NCI-H146 treated with DMSO at 0.1 percent for 48 hours (cell line): ENCODE measurements at regions not wholly inside any gene's neighbourhood (a gene's known extent, or its start where the extent isn't known, plus 50 kb on each side); places are given as distances from the start of the nearest gene placed in this dataset.

Experiments
- DNase-seq: peaks from one replicate; lab custom pipeline; 2025; ENCODE audit not compliant: unreplicated experiment; lab: John Stamatoyannopoulos, UW

DNA sequence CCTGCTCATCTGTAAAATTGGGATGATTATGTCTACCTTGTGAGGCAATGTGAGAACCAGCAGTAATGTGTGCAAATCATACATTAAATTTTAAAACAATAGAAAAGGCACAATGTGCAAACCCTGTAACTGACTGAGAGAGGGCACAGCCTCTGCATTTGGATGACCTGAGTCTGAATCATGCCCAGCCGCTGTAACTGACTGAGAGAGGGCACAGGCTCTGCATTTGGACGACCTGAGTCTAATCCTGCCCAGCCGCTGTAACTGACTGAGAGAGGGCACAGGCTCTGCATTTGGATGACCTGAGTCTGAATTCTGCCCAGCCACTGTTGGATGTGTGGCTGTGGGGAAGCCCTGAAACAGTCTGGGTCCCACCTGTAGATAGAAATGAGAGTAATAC is 351.5 kb upstream of the SHH start:
- DNase-seq, result no peak

GRCh38 chr7:156162451-156162850 is 350.2 kb upstream of the SHH start:
- no peak for DNase-seq

- DNase-seq, result no peak
Measured at GRCh38 chr7:156160811-156161210, 348.5 kb upstream of the SHH start.

DNA sequence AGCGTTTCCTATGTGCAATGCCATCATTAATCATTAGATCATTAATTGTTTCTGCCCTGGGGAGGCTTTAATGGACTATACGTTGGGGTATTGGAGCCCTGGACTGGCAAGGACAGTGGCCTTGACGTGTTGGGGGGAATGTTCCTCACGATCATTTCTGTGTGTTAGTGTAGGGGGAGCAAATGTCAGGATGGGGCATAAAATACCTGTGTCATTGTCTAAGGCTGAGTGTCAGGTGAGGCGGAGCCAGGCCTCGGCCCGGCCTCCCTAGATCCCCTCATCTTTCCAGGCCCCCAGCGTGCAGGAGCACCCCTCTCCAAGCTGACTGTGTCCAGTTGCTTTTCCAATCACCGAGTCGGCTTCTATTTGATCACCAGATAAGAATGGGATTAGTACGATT is 346.4 kb upstream of the SHH start:
- DNase-seq, result no peak

DNA sequence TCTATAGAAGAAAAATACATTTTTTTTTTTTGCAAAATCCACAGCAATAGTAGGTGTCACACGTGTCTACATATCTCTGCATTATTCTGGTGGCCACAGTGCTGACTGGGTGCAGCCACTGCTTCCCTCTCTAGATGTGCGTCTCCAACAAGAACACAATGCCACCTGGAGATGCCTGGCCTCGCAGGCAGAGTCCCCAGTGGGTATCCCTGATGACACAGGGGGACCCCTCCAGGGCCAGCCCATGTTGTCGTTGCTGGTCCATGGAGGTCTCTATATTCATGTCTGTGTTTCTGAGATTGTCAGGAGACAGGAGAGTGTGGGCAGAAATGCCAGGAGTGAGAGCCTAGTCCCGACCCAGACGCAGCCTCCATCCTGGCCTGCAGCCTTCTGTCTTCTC is 345.9 kb upstream of the SHH start:
- DNase-seq, result no peak

DNA sequence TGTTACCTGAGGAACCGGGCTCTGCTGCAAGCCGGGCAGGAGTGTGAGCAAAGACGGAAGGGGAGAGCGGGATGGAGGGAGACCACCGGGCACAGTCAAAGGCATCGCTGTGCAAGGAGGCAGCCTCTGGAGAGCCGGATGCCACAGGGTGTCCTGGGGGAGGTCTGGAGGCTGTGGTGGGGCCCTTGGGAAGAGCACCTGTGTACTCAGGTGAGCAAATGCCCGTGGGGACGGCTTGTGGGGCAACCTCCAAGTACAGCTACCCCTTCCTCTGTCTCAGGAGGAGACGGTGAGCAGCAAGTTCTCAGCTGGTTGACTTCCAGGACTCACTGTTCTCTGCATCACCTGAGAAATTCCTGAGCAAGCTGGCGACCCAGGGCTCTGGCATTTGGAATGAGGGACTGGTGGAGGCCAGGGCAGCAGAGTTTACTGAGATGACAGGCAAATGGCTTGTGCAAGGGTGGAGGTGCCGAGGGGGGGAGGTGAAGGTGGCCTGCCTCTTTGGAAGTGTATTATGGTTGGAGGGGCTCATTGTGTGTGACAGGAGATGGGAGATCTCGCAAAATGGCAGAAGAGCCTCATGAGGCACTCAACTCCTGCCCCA is 345.2 kb upstream of the SHH start:
- DNase-seq, result no peak

DNA sequence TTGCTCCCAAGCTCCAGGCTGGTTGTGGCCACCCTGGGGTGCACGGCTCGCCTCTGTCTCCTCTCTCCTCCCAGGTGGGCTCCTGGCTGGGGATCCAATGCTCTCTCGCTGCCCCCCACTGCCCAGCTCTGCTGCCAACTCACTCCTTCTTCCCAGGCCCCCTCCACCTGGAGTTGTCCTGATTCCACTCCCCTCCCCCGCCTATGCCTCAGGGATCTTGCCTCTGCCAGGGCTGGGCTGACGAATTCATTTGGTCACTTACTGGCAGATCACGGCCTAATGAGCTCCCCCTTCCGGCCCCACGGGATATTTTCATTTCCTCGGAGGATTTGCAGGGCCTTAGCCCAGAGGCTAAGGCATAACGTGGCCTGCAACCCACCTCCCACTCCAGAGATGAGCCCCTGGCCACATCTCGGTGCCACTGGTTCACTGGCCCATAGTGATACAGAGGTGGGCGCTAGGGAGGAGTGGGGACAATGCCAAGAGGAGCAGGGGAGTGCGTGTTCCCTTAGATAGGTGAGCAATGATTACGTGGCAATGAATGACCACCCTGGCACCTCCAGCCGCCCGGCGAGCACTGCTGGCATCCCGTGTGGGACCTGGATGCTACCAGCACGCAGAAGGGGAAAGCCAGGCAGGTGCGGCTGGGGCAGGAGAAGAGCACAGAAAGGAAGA is 344.6 kb upstream of the SHH start:
- no peak for DNase-seq

DNA sequence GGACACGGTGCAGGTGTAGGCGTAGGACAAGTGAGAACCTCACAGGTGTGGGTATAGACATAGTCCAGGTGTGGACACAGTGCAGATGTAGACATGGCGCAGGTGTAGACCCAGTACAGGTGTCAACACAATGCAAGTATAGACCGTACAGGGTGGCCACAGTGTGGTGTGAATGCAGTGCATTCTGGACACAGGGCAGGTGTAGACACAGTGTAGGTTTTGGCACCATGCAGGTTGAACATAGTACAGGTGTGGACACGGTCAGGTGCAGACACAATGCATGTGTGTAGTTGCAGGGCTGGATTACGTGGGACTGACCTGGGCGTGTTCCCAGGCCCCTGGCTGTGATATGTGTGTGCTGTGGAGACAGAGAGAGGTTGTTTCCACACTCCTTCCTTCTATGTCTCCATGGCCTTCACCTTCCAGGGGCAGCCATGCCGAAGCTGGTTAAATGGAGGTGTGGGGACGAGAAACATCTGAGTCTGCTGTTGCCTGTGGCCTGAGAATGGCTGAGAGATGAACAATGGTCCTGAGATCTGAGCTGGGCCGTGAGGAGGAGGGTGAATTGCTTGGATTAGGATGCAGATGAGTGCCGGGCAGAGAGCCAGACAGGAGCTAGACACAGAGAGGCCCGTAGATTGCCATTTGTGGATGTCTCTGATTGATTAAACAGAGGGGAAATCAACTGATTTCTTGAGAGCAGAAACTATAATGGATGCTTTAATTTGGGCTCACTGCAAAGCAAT is 343.9 kb upstream of the SHH start:
- no peak for DNase-seq

GRCh38 chr7:156153590-156153989 is 341.3 kb upstream of the SHH start:
- DNase-seq, result no peak

GRCh38 chr7:156152390-156152789 is 340.1 kb upstream of the SHH start:
- DNase-seq, result no peak

DNA sequence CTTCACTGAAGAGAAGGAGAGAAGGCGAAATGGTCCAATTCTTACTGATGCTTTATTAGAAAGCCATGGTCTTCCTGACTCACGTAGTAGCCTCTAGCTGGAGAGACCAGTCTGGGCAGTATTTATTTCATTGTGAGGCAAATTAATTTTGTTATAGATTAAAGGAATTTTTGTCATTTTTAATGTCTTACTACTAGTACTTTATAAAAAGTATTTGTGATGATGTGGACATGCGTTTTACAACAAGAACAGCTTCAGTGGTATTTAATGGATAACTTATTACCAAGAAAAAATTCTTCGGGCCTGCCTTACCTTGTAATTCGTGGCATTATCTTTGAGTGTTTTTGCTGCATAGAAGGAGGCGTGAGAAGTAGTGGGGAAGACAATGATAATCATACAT is 339.4 kb upstream of the SHH start:
- no peak for DNase-seq

DNA sequence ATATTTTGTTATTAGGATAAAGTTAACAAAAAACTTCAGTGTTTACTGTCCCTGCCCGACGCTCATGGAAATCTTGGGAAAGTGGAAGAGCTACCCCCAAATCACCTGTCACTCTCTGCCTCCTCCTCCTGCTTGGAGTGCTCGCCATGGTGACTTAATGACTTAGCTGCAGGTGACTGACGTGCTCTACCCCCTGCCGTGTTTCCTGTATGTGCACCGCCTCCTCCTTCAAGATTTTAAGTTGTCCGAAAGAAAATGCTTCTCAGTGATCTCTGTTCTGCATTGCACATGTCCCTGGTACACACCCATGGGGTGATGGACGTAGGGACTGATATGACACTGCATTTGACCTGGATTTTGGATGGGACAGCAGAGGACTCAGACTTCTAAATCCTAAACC is 338.8 kb upstream of the SHH start:
- no peak for DNase-seq

DNA sequence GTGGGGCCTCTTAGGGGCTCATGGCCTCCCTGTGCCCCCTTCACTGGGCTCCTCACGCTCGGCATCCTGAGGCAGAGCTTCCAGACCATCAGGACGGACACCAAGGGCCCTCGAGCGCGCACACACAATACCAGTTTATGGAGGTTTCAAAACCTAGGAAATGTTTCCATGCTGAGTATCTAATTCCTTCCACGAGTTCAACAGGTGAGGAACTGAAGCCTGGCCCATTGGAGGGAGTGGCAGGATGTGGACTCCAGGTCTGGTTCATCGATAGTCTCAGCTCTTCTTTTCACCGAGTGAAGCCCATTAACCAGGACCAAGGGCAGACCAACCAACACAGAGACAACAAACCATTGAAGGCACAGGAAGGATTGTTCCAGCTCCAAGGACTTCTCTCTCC is 336.7 kb upstream of the SHH start:
- no peak for DNase-seq

DNA sequence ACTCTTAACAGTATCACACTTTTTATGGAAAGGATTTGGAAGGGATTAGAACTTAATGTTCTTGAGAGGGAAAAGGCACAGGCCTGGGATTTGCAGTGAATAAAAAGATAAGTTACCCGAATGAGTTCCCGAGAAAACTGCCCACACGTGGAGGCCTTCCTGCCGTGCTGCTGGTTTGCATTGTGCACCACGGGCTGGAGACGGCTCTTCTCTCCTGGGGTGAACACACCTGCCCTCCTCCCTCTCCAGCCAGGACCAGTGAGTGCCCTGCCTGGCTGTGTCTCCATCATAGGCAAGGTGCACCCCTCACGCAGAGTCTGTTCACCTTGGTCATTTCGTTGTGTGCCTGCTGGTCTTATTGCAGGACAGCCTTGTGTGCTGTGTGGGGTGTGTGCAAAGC is 336.3 kb upstream of the SHH start:
- no peak for DNase-seq

- DNase-seq, result no peak
Measured at GRCh38 chr7:156147756-156148504, 335.7 kb upstream of the SHH start.

DNA sequence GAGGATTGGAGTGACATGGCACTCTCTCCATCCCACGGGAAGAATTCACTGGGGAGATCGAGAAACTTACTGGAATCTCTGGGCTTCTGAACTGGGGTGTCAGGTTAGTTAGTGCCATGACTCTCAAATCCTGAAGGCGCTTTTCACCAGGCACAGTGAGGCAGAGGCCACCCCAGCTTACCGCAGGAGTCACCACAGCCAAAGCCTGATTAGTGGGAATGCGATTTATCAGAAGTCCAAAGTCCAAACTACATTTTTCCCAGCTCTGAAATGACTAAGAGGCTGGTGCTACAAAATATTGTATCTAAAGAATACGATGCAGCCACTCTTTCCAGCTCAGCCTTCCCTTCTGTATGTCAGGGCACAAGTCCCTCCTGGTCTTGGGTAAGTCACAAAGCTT is 334.8 kb upstream of the SHH start:
- DNase-seq, result no peak

DNA sequence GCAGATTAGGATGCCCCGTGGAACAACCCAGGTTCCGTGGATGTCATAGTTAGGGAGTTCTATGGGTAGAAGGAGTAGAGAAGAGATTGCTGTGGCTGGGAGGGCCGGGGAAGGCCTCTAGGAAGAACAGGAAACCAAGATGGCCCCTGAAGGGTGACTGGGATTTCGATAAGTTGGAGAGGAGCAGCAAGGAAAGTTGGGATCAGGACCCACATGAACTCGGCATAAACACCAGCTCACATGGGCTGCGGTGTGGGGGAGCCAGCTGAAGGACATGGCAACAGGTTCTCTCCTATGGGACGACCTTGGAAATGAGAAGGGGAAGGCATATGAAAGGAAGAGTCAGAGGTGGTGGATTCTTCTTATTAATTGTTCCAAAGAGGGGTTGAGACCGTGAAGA is 333.7 kb upstream of the SHH start:
- no peak for DNase-seq

DNA sequence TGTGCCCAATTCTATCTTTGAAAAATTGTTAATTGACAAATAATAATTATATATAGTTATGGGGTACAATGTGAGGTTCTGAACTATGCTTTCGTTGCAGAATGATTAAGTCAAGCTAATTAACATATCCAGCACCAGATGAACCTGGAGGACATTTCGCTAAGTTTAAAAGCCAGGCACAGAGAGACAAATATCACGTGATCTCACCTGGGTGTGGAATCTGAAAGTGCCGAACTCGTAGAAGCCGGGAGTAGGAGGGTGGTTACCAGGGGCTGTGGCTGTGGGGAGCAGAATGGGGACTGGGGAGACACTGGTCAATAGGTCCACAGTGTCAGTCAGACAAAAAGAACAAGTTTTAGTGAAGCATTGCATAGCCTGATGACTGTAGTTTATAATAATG is 332.9 kb upstream of the SHH start:
- no peak for DNase-seq

DNA sequence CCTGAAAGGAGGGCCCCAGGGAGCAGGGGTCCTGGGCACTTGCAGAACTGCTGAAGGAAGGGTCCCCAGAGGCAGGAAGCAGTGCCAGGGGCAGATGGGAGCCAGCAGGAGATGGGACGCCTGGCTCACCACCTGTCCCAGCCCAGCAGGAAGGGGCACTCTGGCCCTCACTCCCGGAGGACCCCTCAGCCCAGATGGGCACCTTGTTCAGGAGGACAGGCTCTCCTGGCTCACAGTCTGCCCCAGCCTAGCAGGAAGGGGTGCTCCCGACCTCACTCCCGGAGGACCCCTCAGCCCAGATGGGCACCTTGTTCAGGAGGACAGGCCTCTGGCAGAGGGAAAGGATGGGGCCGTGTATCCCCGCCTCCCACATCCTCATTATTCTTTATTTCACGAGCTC is 331.4 kb upstream of the SHH start:
- no peak for DNase-seq

DNA sequence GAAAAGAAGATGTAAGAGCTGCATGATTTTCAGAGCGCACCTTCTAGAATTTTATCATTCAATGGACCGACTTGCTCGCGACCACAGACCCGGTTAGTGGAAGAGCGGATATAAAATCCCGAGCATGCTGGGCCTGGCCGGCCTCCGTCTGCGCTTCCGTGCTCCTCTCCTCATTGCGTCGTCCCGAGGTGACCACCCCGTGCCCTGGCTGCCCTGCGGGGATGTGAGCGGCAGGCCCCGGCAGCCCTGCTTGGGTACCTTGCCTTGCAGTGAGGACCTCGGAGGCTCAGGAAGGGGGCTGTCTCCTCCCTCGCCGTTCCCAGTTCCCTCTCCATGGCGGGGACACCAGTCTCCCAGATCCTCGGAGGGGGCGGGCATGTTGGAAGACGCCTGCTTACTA is 330.9 kb upstream of the SHH start:
- DNase-seq, result no peak

DNA sequence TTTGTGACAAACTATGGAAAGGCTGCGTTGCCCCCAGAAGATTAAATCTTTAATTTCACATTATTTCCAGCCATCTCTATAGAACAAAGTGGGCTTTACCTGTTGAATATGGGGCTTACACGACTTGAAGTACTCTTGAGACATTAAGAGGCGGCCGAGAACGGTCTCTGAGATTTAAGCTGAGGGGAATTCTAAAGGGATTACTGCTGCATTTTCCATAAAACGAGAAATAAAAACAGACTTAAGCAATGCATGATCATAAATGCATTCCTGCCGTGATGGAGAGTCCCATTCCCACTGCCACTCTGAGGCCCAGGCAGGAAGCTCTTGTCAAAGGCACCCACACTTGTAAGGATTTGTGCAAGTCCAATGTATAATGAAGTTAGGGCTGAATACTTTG is 329.7 kb upstream of the SHH start:
- DNase-seq, result no peak

GRCh38 chr7:156140896-156141295 is 328.6 kb upstream of the SHH start:
- no peak for DNase-seq
